ENCODE measurements at regions not wholly inside any gene's neighbourhood (a gene's known extent, or its start where the extent isn't known, plus 50 kb on each side); places are given as distances from the start of the nearest gene placed in this dataset.
"Not testable (repeated sequence)": the region's sequence is repeated elsewhere in the genome, so short reads cannot be mapped to it uniquely, and the experiment has no call there.

DNA sequence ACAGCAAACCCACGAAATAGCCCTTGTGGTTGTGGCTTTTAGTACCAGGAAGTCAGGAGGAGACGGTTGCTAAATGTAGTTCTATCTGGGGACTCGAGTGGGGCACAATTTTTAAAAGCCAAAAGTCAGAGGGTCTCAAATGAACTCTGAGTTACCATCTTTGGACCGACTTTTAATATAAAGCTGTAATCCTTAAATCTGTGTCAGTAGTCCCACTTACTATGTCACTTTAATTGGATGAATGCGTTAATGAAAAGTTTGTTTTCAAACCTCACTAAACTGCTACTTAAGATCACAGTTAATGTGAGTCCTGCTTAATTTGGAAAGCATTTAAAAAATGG is 162.3 kb downstream of the KBTBD2 start:
- TF ChIP-seq, protein P1, sequence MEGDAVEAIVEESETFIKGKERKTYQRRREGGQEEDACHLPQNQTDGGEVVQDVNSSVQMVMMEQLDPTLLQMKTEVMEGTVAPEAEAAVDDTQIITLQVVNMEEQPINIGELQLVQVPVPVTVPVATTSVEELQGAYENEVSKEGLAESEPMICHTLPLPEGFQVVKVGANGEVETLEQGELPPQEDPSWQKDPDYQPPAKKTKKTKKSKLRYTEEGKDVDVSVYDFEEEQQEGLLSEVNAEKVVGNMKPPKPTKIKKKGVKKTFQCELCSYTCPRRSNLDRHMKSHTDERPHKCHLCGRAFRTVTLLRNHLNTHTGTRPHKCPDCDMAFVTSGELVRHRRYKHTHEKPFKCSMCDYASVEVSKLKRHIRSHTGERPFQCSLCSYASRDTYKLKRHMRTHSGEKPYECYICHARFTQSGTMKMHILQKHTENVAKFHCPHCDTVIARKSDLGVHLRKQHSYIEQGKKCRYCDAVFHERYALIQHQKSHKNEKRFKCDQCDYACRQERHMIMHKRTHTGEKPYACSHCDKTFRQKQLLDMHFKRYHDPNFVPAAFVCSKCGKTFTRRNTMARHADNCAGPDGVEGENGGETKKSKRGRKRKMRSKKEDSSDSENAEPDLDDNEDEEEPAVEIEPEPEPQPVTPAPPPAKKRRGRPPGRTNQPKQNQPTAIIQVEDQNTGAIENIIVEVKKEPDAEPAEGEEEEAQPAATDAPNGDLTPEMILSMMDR (conservative IDR thresholded peaks at IDR 0.05; ENCODE audit: low read length): not testable (repeated sequence)
- TF ChIP-seq EZH2phosphoT487 (IDR thresholded peaks at IDR 0.05; ENCODE audit: borderline replicate concordance, low read depth, low read length): not testable (repeated sequence)
